WTC11 (cell line): ENCODE measurements at regions not wholly inside any gene's neighbourhood (a gene's known extent, or its start where the extent isn't known, plus 50 kb on each side); places are given as distances from the start of the nearest gene placed in this dataset.

ENCODE experiments used
- CTCF ChIP-seq: fragments of 200-600 bp; IDR thresholded peaks from 2 replicates; pipeline ENCODE4 v1.8.0; 2022; ENCODE audit warnings: antibody characterized with exemption
- ESRRA ChIP-seq: sonication (generic); formaldehyde crosslinking; IDR thresholded peaks from 2 replicates; pipeline ENCODE4 v1.8.1; 2022; ENCODE audit warnings: mild to moderate bottlenecking, missing genetic modification reagents, borderline replicate concordance
- NR1H2 ChIP-seq: sonication (generic); formaldehyde crosslinking; IDR thresholded peaks from 2 replicates; pipeline ENCODE4 v1.9.0; 2021; ENCODE audit warnings: mild to moderate bottlenecking, moderate library complexity, missing genetic modification reagents
- TF ChIP-seq, protein P1 (sequence below): sonication (generic); formaldehyde crosslinking; IDR thresholded peaks from 2 replicates; pipeline ENCODE4 v1.8.1; 2022; ENCODE audit warnings: low read depth, missing genetic modification reagents, borderline replicate concordance
- TF ChIP-seq, protein P2 (sequence below): sonication (generic); formaldehyde crosslinking; IDR thresholded peaks from 2 replicates; pipeline ENCODE4 v1.8.0; 2022; ENCODE audit warnings: missing genetic modification reagents

DNA sequence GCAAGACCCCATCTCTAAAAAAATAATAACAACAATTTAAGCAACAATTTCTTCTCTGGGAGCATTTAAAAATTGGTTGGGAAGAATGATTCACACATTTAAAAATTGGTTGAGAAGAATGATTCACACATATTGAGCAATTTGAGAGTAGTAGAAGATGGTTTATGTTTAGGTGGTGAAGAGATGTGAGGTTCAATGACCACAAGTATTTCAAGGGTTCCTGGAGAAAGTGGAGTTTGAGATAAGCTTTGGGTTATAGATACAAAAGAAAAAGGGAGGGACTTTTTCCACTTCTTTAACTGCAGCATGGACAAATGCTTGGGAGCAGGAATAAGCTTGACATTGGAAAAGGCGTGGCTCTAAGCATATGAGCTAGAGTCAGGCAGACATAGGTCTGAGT, 145.7 kb upstream of the NPHP3 start:
- TF ChIP-seq NR1H2 (CRISPR knock-in tag) (no peak), CTCF (no peak), ESRRA (CRISPR knock-in tag) (no peak)
- TF ChIP-seq, protein P1, sequence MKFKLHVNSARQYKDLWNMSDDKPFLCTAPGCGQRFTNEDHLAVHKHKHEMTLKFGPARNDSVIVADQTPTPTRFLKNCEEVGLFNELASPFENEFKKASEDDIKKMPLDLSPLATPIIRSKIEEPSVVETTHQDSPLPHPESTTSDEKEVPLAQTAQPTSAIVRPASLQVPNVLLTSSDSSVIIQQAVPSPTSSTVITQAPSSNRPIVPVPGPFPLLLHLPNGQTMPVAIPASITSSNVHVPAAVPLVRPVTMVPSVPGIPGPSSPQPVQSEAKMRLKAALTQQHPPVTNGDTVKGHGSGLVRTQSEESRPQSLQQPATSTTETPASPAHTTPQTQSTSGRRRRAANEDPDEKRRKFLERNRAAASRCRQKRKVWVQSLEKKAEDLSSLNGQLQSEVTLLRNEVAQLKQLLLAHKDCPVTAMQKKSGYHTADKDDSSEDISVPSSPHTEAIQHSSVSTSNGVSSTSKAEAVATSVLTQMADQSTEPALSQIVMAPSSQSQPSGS: no peak
- TF ChIP-seq, protein P2, sequence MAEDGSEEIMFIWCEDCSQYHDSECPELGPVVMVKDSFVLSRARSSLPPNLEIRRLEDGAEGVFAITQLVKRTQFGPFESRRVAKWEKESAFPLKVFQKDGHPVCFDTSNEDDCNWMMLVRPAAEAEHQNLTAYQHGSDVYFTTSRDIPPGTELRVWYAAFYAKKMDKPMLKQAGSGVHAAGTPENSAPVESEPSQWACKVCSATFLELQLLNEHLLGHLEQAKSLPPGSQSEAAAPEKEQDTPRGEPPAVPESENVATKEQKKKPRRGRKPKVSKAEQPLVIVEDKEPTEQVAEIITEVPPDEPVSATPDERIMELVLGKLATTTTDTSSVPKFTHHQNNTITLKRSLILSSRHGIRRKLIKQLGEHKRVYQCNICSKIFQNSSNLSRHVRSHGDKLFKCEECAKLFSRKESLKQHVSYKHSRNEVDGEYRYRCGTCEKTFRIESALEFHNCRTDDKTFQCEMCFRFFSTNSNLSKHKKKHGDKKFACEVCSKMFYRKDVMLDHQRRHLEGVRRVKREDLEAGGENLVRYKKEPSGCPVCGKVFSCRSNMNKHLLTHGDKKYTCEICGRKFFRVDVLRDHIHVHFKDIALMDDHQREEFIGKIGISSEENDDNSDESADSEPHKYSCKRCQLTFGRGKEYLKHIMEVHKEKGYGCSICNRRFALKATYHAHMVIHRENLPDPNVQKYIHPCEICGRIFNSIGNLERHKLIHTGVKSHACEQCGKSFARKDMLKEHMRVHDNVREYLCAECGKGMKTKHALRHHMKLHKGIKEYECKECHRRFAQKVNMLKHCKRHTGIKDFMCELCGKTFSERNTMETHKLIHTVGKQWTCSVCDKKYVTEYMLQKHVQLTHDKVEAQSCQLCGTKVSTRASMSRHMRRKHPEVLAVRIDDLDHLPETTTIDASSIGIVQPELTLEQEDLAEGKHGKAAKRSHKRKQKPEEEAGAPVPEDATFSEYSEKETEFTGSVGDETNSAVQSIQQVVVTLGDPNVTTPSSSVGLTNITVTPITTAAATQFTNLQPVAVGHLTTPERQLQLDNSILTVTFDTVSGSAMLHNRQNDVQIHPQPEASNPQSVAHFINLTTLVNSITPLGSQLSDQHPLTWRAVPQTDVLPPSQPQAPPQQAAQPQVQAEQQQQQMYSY (CRISPR knock-in tag): no peak
